Keratinocyte (primary cell): ENCODE measurements at regions not wholly inside any gene's neighbourhood (a gene's known extent, or its start where the extent isn't known, plus 50 kb on each side); places are given as distances from the start of the nearest gene placed in this dataset.

Source experiments
- CTCF ChIP-seq, 3 experiments: IDR thresholded peaks in 1 of 3; conservative IDR thresholded peaks in 1 of 3; optimal IDR thresholded peaks in 1 of 3; 2 replicates in 2 of 3; 3 replicates in 1 of 3; pipeline versions ENCODE3 to v1.5.1; 2011; ENCODE audit warnings: low read length in 3 of 3, mild to moderate bottlenecking in 3 of 3, moderate library complexity in 2 of 3, control low read depth in 1 of 3, inconsistent platforms in 1 of 3; ENCODE audit not compliant: insufficient read depth in 2 of 3; ENCODE audit errors: extremely low read depth in 1 of 3
- EZH2 ChIP-seq: IDR thresholded peaks from one replicate; pipeline ENCODE4 v1.6.1; 2012; ENCODE audit warnings: inconsistent platforms, mild to moderate bottlenecking, low read length, moderate library complexity

- TF ChIP-seq CTCF (optimal IDR thresholded peaks at IDR 0.05 in 1 of 3, IDR thresholded peaks at IDR 0.05 in 1 of 3, conservative IDR thresholded peaks at IDR 0.05 in 1 of 3; ENCODE audit: extremely low read depth in 1 of 3, insufficient read depth in 2 of 3, low read length in 3 of 3) = no peak
- no peak for TF ChIP-seq EZH2
These were observed 377.1 kb upstream of the LCORL start for GRCh38 chr4:18398661-18399060.
